Cardiac muscle cell (in vitro differentiated cells and primary cell): ENCODE measurements at regions not wholly inside any gene's neighbourhood (a gene's known extent, or its start where the extent isn't known, plus 50 kb on each side); places are given as distances from the start of the nearest gene placed in this dataset.

Experiments used
- DNase-seq, 2 donors: peaks; one replicate each; pipeline versions ENCODE4 v3.0.0 to v3.0.0-alpha.2; 2010 to 2017; ENCODE audit warnings: low read depth in 1 of 2, low spot score in 1 of 2
- H3K27ac ChIP-seq: fragments of 200-600 bp; sonication (generic); 2 replicates; pipeline ENCODE4 v1.5.1; 2016
- H3K27me3 ChIP-seq: fragments of 200-600 bp; sonication (generic); 2 replicates; pipeline ENCODE4 v1.6.0; 2016; ENCODE audit warnings: control low read depth
- H3K36me3 ChIP-seq: fragments of 200-600 bp; sonication (generic); 2 replicates; pipeline ENCODE4 v1.5.1; 2016; ENCODE audit warnings: control low read depth
- H3K4me1 ChIP-seq: fragments of 200-600 bp; sonication (generic); 2 replicates; pipeline ENCODE4 v1.8.1; 2017; ENCODE audit warnings: low read depth, mild to moderate bottlenecking, mixed run types
- H3K4me3 ChIP-seq: fragments of 200-600 bp; sonication (generic); 2 replicates; pipeline ENCODE4 v1.5.1; 2016; ENCODE audit warnings: mild to moderate bottlenecking
- H3K9me3 ChIP-seq: fragments of 200-600 bp; sonication (generic); 2 replicates; pipeline ENCODE4 v1.5.1; 2017; ENCODE audit warnings: low read depth, mild to moderate bottlenecking, control low read depth
- TF ChIP-seq, protein P1 (sequence below): IDR thresholded peaks from 2 replicates; pipeline ENCODE4 v1.5.1; 2012; ENCODE audit warnings: low read depth, mild to moderate bottlenecking, low read length

- TF ChIP-seq, protein P1, sequence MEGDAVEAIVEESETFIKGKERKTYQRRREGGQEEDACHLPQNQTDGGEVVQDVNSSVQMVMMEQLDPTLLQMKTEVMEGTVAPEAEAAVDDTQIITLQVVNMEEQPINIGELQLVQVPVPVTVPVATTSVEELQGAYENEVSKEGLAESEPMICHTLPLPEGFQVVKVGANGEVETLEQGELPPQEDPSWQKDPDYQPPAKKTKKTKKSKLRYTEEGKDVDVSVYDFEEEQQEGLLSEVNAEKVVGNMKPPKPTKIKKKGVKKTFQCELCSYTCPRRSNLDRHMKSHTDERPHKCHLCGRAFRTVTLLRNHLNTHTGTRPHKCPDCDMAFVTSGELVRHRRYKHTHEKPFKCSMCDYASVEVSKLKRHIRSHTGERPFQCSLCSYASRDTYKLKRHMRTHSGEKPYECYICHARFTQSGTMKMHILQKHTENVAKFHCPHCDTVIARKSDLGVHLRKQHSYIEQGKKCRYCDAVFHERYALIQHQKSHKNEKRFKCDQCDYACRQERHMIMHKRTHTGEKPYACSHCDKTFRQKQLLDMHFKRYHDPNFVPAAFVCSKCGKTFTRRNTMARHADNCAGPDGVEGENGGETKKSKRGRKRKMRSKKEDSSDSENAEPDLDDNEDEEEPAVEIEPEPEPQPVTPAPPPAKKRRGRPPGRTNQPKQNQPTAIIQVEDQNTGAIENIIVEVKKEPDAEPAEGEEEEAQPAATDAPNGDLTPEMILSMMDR: no peak
- Histone ChIP-seq H3K4me1 (no peaks in the 10 kb centered on the region), H3K27ac (no peak overlapping the region), H3K9me3 (no peaks in the 10 kb centered on the region), H3K36me3 (no peaks in the 10 kb centered on the region), H3K4me3 (no peak overlapping the region), H3K27me3 (no peaks in the 10 kb centered on the region)
- no peak for DNase-seq
Observed at GRCh38 chr11:98703779-98704556, 316.8 kb upstream of the CNTN5 start.

DNA sequence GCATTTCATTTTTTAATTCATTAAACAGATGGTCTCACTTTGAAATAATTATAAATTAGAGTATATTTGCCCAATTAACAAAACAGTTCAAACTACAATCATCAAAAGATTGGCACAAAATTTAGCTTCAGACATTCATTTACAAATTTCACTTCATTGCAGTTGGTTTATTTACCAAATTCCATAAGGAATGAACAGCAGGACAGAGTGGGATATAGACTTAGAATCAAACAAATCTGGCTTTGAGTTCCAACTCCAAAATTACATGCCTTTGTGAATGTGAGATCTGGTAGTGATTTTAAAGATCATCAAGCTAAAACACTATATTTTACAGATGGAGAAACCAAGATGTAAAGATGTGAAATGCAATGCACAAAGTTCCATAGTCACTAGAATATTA lies 310.7 kb upstream of the CNTN5 start:
- TF ChIP-seq, protein P1: no peak
- DNase-seq: no peak
- Histone ChIP-seq H3K4me3 (no peak overlapping the region), H3K4me1 (no peaks in the 10 kb centered on the region), H3K36me3 (no peaks in the 10 kb centered on the region), H3K27me3 (no peaks in the 10 kb centered on the region), H3K27ac (no peak overlapping the region), H3K9me3 (no peaks in the 10 kb centered on the region)

DNA sequence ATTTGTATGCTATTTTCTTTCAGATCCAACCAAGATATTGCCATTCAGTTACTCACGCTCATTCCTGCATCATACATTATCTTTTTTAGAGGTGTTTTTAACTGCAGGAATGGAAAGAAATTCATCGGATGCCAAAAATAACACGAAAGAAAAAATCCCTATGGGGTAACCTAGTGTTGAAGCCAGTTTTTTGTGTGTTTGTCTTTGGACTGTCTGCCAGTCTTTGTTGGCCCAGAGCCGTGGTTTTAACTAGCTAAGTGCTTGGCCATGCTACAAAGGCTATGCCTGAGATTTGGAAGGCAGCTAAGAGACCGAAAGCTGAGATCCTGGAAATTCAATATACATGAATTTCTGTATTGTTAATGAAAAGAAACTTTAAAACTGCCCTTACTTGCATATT lies 309.8 kb upstream of the CNTN5 start:
- TF ChIP-seq, protein P1: no peak
- no peaks in the 10 kb centered on the region for H3K27me3 ChIP-seq
- no peaks in the 10 kb centered on the region for H3K9me3 ChIP-seq
- H3K27ac ChIP-seq: no peak overlapping the region
- no peaks in the 10 kb centered on the region for H3K36me3 ChIP-seq
- DNase-seq: peak in 1 of 2 donors; percentile 62
- H3K4me3 ChIP-seq: no peak overlapping the region
- no peaks in the 10 kb centered on the region for H3K4me1 ChIP-seq

DNA sequence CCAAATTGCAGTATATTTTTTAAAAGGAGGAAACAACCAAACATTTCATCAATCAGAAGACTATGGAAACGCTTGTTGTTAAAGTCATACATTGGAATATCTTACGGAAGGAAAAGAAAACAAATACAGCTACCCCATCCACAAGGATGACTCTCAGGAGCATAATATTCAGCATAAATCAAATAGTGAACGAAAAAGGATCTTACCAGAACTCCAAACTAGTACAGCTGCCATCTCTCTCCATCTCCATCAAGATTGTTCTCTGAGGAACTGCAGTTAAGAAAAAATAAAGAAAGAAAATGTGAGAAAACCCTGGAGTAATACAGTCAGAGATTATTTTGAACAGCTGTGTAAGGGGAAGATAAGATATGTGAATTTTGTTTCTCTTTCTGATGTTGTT lies 299.8 kb upstream of the CNTN5 start:
- H3K4me1 ChIP-seq: no peaks in the 10 kb centered on the region
- H3K9me3 ChIP-seq: no peaks in the 10 kb centered on the region
- H3K27me3 ChIP-seq: no peaks in the 10 kb centered on the region
- TF ChIP-seq, protein P1: no peak
- no peaks in the 10 kb centered on the region for H3K36me3 ChIP-seq
- H3K4me3 ChIP-seq: no peak overlapping the region
- DNase-seq: no peak
- H3K27ac ChIP-seq: no peak overlapping the region

- no peak for DNase-seq
- Histone ChIP-seq H3K4me3 (no peak overlapping the region), H3K4me1 (no peaks in the 10 kb centered on the region), H3K36me3 (no peaks in the 10 kb centered on the region), H3K9me3 (no peaks in the 10 kb centered on the region), H3K27ac (no peak overlapping the region), H3K27me3 (no peaks in the 10 kb centered on the region)
- TF ChIP-seq, protein P1: no peak
Observed at GRCh38 chr11:98725471-98725870, 295.3 kb upstream of the CNTN5 start.

DNA sequence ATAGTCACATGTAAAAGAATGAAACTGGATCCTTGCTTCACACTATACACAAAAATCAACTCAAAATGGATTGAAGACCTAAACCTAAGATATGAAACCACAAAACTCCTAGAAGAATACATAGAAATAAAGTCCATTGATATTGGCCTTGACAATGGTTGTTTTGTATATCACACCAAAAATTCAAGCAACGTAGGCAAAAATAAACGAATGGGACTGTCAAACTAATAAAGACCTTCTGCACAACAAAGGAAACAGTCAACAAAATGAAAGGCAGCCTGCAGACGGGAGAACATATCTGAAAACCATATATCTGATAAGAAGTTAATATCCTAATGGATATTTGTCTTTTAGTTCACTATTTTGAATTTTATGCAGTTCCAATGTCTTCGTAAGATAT lies 292.3 kb upstream of the CNTN5 start:
- Histone ChIP-seq H3K4me3 (no peak overlapping the region), H3K9me3 (no peaks in the 10 kb centered on the region), H3K27me3 (no peaks in the 10 kb centered on the region), H3K27ac (no peak overlapping the region), H3K36me3 (no peaks in the 10 kb centered on the region), H3K4me1 (no peaks in the 10 kb centered on the region)
- TF ChIP-seq, protein P1: no peak
- no peak for DNase-seq
